ENCODE measurements at regions not wholly inside any gene's neighbourhood (a gene's known extent, or its start where the extent isn't known, plus 50 kb on each side); places are given as distances from the start of the nearest gene placed in this dataset.
A peak's percentile ranks its signal among the peaks of the same experiment; 100 is the strongest.

GRCh38 chr10:128429835-128430513 lies 303.8 kb upstream of the MKI67 start:
- DNase-seq: no peak

DNA sequence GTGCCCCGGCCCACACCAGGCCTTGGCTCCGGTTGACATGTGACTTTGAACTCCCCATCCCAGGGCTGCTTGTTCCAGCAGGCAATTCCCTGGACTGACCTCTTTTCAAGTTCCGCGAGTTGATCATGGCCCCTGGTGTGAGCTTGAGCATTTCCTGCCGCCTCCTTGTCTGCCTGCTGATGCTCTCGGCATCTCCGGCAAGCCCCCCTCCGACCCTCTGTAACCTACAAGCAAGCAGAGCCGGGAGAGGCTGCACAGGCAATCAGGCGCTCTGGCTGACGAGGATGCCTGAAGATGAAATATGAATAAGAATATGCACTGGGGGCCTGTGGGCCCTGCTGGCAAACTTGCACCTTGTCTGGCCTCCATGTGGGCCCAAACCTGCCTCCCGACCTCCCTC lies 304.9 kb upstream of the MKI67 start:
- DNase-seq: no peak

GRCh38 chr10:128431506-128431905 lies 305.3 kb upstream of the MKI67 start:
- DNase-seq: no peak

GRCh38 chr10:128432011-128432410 lies 305.8 kb upstream of the MKI67 start:
- DNase-seq: no peak

DNA sequence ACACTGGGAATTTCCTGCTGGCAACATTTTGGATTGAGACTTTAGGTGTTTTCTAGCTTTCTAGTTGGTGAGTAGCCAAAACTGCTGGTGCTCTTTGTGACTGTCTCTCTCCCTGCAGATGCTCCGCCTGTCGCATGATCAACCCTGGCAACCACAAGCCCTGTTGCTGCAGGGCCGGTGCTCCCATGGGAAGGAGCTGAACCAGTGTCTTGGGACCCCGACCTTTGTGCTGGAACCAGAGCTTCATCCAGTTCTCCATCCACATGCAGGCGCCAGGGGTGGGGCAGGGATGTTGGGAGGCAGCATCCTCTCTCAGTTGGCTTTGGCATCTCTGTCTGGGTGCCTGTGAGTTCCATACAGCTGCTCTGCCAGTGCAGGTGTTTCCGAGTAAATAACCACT lies 306.2 kb upstream of the MKI67 start:
- no peak for DNase-seq

- no peak for DNase-seq
These were observed 309.6 kb upstream of the MKI67 start for GRCh38 chr10:128435811-128436210.

DNA sequence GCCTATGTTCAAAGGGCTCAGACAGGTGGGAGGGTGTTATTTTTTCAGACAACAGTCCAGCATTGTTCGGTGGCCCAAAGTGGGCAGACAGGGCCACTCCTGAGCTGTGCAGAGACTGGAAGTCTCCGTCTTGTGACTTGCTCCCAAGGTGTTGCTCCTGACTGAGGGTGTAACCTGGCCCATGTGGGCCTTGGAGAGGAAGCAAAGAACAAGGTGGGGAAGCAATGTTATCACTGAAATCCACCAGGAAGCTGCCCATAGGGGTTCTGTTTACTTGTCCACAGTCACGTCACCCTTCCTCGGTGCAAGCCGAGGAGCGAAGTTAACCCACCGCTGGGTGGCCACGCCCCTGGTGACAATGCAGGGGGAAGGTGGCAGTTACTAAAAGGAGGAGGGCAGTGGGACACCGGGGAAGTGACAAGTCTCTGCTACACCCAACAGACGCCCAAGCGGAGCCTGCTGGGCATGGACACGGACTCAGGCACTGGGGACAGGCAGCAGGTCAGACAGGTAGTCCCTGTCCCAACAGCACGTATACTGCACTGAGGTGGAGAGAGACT lies 311.6 kb upstream of the MKI67 start:
- no peak for DNase-seq

GRCh38 chr10:128438417-128439063 lies 312.3 kb upstream of the MKI67 start:
- DNase-seq: no peak

DNA sequence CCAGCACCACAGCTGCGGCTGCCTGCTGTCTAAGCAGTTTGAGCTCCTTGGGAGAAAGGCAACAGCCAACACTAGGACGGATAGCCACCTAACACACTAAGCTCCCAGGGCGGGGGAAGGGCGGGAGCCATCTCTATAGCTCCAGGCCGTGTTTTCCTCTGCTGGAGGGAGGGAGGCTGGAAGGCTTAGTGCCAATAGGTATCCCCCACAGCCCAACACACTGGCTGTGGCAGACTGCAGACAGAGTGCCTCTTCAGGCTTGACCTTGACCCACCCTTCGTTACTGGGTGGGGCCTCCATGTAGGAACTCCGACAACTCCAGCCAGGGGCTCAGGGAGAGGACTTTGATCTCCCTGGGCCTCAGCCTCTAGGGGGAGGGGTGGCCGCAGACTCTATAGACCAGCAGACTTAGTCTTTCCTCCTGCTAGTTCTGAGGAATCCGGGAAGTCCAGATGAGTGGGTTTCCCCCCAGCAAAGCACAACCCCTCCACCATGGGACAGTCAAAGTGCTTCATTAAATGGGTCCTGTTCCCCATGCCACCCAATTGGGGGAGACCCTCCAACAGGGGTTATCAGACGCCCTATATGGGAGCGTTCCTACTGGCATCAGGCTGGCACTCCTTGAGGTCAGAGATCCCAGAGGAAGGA lies 314.4 kb upstream of the MKI67 start:
- no peak for DNase-seq

GRCh38 chr10:128443925-128444518 lies 317.8 kb upstream of the MKI67 start:
- DNase-seq: no peak

- DNase-seq: no peak
These were observed 322.6 kb upstream of the MKI67 start for GRCh38 chr10:128448796-128449195.

- DNase-seq: no peak
These were observed 325.7 kb upstream of the MKI67 start for GRCh38 chr10:128451879-128452278.

- DNase-seq: no peak
These were observed 330.0 kb upstream of the MKI67 start for GRCh38 chr10:128456271-128456670.

GRCh38 chr10:128457136-128457535 lies 330.9 kb upstream of the MKI67 start:
- DNase-seq: no peak

DNA sequence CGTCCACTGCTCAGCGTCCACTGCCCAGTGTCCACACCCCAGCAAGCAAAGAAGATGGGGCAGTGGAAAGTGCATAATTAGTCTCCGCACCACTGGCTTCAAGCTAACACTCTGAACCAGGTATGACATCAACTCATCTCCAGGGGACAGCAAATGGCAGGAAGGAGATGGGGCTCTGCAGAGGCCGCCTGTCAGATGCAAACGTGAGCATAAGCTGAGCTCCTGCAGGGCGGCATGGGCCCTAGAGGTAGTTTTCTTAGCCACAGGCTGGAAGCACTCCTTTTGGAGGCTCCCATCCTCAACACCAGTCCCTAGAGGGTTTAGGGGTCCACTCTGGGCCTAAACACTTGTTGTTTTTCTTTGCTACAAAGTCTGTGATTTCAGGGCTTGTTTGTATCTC lies 335.8 kb upstream of the MKI67 start:
- DNase-seq: no peak

DNA sequence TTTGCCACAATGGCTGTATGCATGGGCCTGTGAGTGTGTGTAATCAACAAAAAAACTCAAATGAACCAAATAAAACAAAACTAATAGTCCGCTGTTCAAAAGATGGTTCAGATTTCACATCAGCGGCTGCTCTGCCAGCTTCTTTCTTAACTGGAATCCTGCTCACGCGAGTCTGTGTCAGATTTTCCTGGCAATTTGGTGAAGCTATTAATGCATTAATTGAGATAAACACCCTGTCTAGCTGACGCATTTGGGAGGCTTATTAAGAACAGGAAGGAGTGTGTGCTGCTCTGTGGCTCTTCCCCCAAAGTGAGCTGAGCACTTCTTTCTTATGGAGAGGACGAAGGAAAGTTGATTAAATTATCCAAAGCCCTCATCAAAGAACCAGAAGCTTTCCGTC lies 336.6 kb upstream of the MKI67 start:
- DNase-seq: no peak

- DNase-seq: peak; percentile 24
These were observed 338.0 kb upstream of the MKI67 start for GRCh38 chr10:128463991-128464760.

GRCh38 chr10:128465697-128466096 lies 339.5 kb upstream of the MKI67 start:
- no peak for DNase-seq

DNA sequence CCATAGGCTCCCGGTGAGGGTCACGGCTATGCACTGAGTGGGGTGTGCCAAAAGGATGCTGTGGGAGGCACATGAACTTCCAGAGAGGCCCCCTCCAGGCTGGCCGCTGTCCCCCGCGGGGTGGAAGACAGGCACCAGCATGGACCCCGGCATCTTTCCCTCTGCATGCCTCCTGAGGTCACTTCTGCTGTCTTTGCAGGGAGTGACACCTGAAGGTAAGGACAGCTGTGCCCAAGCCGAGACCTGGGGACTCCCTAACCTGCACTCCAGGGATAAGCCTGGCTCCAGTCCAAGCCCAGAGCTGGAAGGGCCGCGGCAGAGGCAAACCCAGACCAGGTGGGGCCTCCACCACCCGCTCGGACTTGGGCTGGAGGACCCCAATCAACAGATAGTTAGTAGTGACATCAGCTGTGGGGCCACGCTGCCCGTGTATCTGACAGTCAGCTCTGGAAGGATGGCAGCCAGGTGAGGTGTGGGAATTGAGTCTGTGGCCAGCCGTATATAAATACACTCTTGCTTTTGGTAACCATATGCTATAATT lies 340.7 kb upstream of the MKI67 start:
- no peak for DNase-seq

DNA sequence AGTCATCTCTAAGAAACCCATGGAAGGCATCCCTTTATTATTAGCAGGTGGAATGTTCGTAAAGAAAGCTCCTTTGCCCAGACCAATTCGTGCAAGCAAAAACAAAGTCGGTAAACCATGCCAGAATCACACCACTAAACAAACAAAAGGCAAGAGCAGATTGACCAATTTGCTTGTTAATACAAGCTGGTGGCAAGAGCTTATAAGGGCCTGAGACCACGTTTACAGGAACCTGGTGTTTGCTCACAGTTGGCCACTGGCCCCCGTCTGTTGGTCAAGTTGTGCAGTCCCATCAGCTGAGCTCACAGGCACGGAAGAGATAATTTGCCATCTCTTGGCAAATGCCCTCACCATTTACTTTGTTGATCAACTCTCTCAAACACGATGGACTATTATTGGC lies 342.2 kb upstream of the MKI67 start:
- no peak for DNase-seq

GRCh38 chr10:128469515-128469914 lies 343.3 kb upstream of the MKI67 start:
- no peak for DNase-seq

- no peak for DNase-seq
These were observed 344.2 kb upstream of the MKI67 start for GRCh38 chr10:128470321-128470965.
